Cardiac muscle cell (in vitro differentiated cells and primary cell): ENCODE measurements at regions not wholly inside any gene's neighbourhood (a gene's known extent, or its start where the extent isn't known, plus 50 kb on each side); places are given as distances from the start of the nearest gene placed in this dataset.

Experiments used
- DNase-seq, 2 donors: peaks; one replicate each; pipeline versions ENCODE4 v3.0.0 to v3.0.0-alpha.2; 2010 to 2017; ENCODE audit warnings: low read depth in 1 of 2, low spot score in 1 of 2
- H3K27ac ChIP-seq: fragments of 200-600 bp; sonication (generic); 2 replicates; pipeline ENCODE4 v1.5.1; 2016
- H3K27me3 ChIP-seq: fragments of 200-600 bp; sonication (generic); 2 replicates; pipeline ENCODE4 v1.6.0; 2016; ENCODE audit warnings: control low read depth
- H3K36me3 ChIP-seq: fragments of 200-600 bp; sonication (generic); 2 replicates; pipeline ENCODE4 v1.5.1; 2016; ENCODE audit warnings: control low read depth
- H3K4me1 ChIP-seq: fragments of 200-600 bp; sonication (generic); 2 replicates; pipeline ENCODE4 v1.8.1; 2017; ENCODE audit warnings: low read depth, mild to moderate bottlenecking, mixed run types
- H3K4me3 ChIP-seq: fragments of 200-600 bp; sonication (generic); 2 replicates; pipeline ENCODE4 v1.5.1; 2016; ENCODE audit warnings: mild to moderate bottlenecking
- H3K9me3 ChIP-seq: fragments of 200-600 bp; sonication (generic); 2 replicates; pipeline ENCODE4 v1.5.1; 2017; ENCODE audit warnings: low read depth, mild to moderate bottlenecking, control low read depth
- CTCF ChIP-seq: IDR thresholded peaks from 2 replicates; pipeline ENCODE4 v1.5.1; 2012; ENCODE audit warnings: low read depth, mild to moderate bottlenecking, low read length

GRCh38 chr18:43559507-43559906, 282.2 kb upstream of the SYT4 start:
- peaks cover 3% of the 10 kb centered on the region for H3K27me3 ChIP-seq
- no peak overlapping the region for H3K4me3 ChIP-seq
- DNase-seq: no peak
- no peaks in the 10 kb centered on the region for H3K36me3 ChIP-seq
- no peak for TF ChIP-seq CTCF
- no peaks in the 10 kb centered on the region for H3K4me1 ChIP-seq
- H3K27ac ChIP-seq: no peak overlapping the region
- no peaks in the 10 kb centered on the region for H3K9me3 ChIP-seq

GRCh38 chr18:43563780-43564179, 286.5 kb upstream of the SYT4 start:
- Histone ChIP-seq H3K4me3 (no peak overlapping the region), H3K27me3 (peaks cover 4% of the 10 kb centered on the region), H3K36me3 (no peaks in the 10 kb centered on the region), H3K9me3 (no peaks in the 10 kb centered on the region), H3K4me1 (no peaks in the 10 kb centered on the region), H3K27ac (no peak overlapping the region)
- peak; percentile 36 for TF ChIP-seq CTCF
- peak; percentile 47 to 63 for DNase-seq

- H3K27ac ChIP-seq: no peak overlapping the region
- no peaks in the 10 kb centered on the region for H3K36me3 ChIP-seq
- H3K9me3 ChIP-seq: no peaks in the 10 kb centered on the region
- DNase-seq: no peak
- no peaks in the 10 kb centered on the region for H3K4me1 ChIP-seq
- H3K4me3 ChIP-seq: no peak overlapping the region
- TF ChIP-seq CTCF: no peak
- peaks cover 6% of the 10 kb centered on the region for H3K27me3 ChIP-seq
Measured at GRCh38 chr18:43570593-43570992, 293.3 kb upstream of the SYT4 start.

- H3K36me3 ChIP-seq: no peaks in the 10 kb centered on the region
- peak; percentile 77 for TF ChIP-seq CTCF
- DNase-seq: peak; percentile 62 to 69
- no peaks in the 10 kb centered on the region for H3K9me3 ChIP-seq
- H3K27me3 ChIP-seq: peaks cover 6% of the 10 kb centered on the region
- no peak overlapping the region for H3K27ac ChIP-seq
- H3K4me3 ChIP-seq: no peak overlapping the region
- H3K4me1 ChIP-seq: no peaks in the 10 kb centered on the region
Measured at GRCh38 chr18:43571078-43571689, 293.9 kb upstream of the SYT4 start.

GRCh38 chr18:43572163-43572562, 294.9 kb upstream of the SYT4 start:
- Histone ChIP-seq H3K4me3 (no peak overlapping the region), H3K4me1 (no peaks in the 10 kb centered on the region), H3K36me3 (no peaks in the 10 kb centered on the region), H3K9me3 (no peaks in the 10 kb centered on the region), H3K27me3 (peaks cover 6% of the 10 kb centered on the region), H3K27ac (no peak overlapping the region)
- DNase-seq: no peak
- no peak for TF ChIP-seq CTCF
